A549 (cell line): ENCODE measurements at regions not wholly inside any gene's neighbourhood (a gene's known extent, or its start where the extent isn't known, plus 50 kb on each side); places are given as distances from the start of the nearest gene placed in this dataset.

Experiments
- ATAC-seq, 2 experiments: fragments of 200-7000 bp in 1 of 2; fragments of >200 bp in 1 of 2; cut with Nextera tagmentation in 1 of 2; cut with Tn5 transposase in 1 of 2; 3 replicates each; pipeline versions ENCODE4 v1.8.0 to v1.9.1; 2018 to 2020; ENCODE audit warnings: mild to moderate bottlenecking in 1 of 2, moderate library complexity in 1 of 2
- CTCF ChIA-PET: fragments of 300-600 bp; sonication (Branson Sonifier 250); formaldehyde crosslinking; extraction: SDS; loops from one replicate; lab custom pipeline; 2021; ENCODE audit warnings: antibody characterized with exemption, inconsistent platforms; lab: Yijun Ruan, JAX
- POLR2A ChIA-PET: fragments of 350-600 bp; formaldehyde crosslinking; extraction: SDS; loops from one replicate; lab custom pipeline; 2021; ENCODE audit warnings: antibody characterized with exemption, inconsistent platforms; lab: Yijun Ruan, JAX
- DNase-seq, 2 experiments: peaks; one replicate each; pipeline versions ENCODE4 v3.0.0 to v3.0.0-alpha.2; 2011 to 2016; ENCODE audit warnings: low read depth in 1 of 2, low spot score in 1 of 2
- FAIRE-seq: peaks from 2 replicates; lab custom pipeline; 2011; peaks lifted over from hg19 to GRCh38; lab: Jason Lieb, UNC
- H3K27ac ChIP-seq, 2 experiments: fragments of >200 bp; sonication (Bioruptor Twin); formaldehyde crosslinking; 3 replicates each; pipeline ENCODE4 v1.5.1; 2016 to 2017
- H3K4me1 ChIP-seq: fragments of >200 bp; sonication (Bioruptor Twin); formaldehyde crosslinking; 3 replicates; pipeline ENCODE4 v1.6.1; 2016
- H3K4me2 ChIP-seq: fragments of >200 bp; sonication (Bioruptor Twin); formaldehyde crosslinking; 3 replicates; pipeline ENCODE4 v1.6.1; 2016
- H3K4me3 ChIP-seq: fragments of >200 bp; sonication (Bioruptor Twin); formaldehyde crosslinking; 3 replicates; pipeline ENCODE4 v1.5.1; 2016
- H3K9me3 ChIP-seq: fragments of >200 bp; sonication (Bioruptor Twin); formaldehyde crosslinking; 3 replicates; pipeline ENCODE4 v1.6.1; 2016
- CHD4 ChIP-seq: fragments of 200-600 bp; sonication (generic); IDR thresholded peaks from 2 replicates; pipeline ENCODE4 v1.6.1; 2016; ENCODE audit warnings: antibody characterized with exemption, mild to moderate bottlenecking, borderline replicate concordance
- ESRRA ChIP-seq: fragments of 150-350 bp; IDR thresholded peaks from 2 replicates; pipeline ENCODE4 v1.6.1; 2014; ENCODE audit warnings: mild to moderate bottlenecking, low read length, borderline replicate concordance
- FOSB ChIP-seq: fragments of 250-450 bp; sonication (Bioruptor Pico); IDR thresholded peaks from 2 replicates; pipeline ENCODE4 v1.5.0; 2020; ENCODE audit warnings: mild to moderate bottlenecking, moderate library complexity
- HOXB13 ChIP-seq: fragments of 250-450 bp; sonication (Bioruptor Pico); IDR thresholded peaks from 2 replicates; pipeline ENCODE4 v1.5.0; 2020; ENCODE audit warnings: low read depth, mild to moderate bottlenecking, moderate library complexity
- KDM1A ChIP-seq: fragments of 200-600 bp; sonication (generic); IDR thresholded peaks from 2 replicates; pipeline ENCODE4 v1.6.1; 2016; ENCODE audit warnings: low read depth, mild to moderate bottlenecking
- MAFK ChIP-seq: fragments of 450-650 bp; IDR thresholded peaks from 2 replicates; pipeline ENCODE4 v1.6.1; 2014; ENCODE audit not compliant: partially characterized antibody
- MAZ ChIP-seq: fragments of 150-350 bp; IDR thresholded peaks from 2 replicates; pipeline ENCODE4 v1.6.1; 2014; ENCODE audit warnings: antibody characterized with exemption, low read depth, low read length, borderline replicate concordance
- NFE2L2 ChIP-seq: fragments of 150-350 bp; conservative IDR thresholded peaks from 2 replicates; pipeline ENCODE4 v1.6.1; 2014; ENCODE audit warnings: low read length
- PHF8 ChIP-seq: fragments of 200-600 bp; sonication (generic); IDR thresholded peaks from 2 replicates; pipeline ENCODE4 v1.6.1; 2016; ENCODE audit warnings: low read depth, mild to moderate bottlenecking, antibody characterized with exemption, moderate library complexity, borderline replicate concordance
- POLR2A ChIP-seq: IDR thresholded peaks from 2 replicates; pipeline ENCODE4 v1.6.1; 2012; ENCODE audit warnings: mild to moderate bottlenecking, low read length
- RAD21 ChIP-seq, 2 experiments: fragments of >200 bp in 1 of 2; sonication (Bioruptor Twin) in 1 of 2; formaldehyde crosslinking in 1 of 2; IDR thresholded peaks in 1 of 2; conservative IDR thresholded peaks in 1 of 2; 2 replicates in 1 of 2; 3 replicates in 1 of 2; pipeline ENCODE4 v1.6.1; 2012 to 2018; ENCODE audit warnings: inconsistent platforms in 1 of 2
- RARB ChIP-seq: fragments of 250-450 bp; sonication (Bioruptor Pico); IDR thresholded peaks from 2 replicates; pipeline ENCODE4 v1.8.0; 2021; ENCODE audit warnings: mild to moderate bottlenecking, moderate library complexity
- RCOR1 ChIP-seq: fragments of 150-350 bp; IDR thresholded peaks from 2 replicates; pipeline ENCODE4 v1.6.1; 2014; ENCODE audit warnings: antibody characterized with exemption, low read length, low read depth
- REST ChIP-seq: fragments of 200-600 bp; sonication (generic); IDR thresholded peaks from 2 replicates; pipeline ENCODE4 v1.6.1; 2016; ENCODE audit warnings: antibody characterized with exemption, mild to moderate bottlenecking, moderate library complexity
- RNF2 ChIP-seq: fragments of 200-600 bp; sonication (generic); IDR thresholded peaks from 2 replicates; pipeline ENCODE4 v1.6.1; 2016; ENCODE audit warnings: low read depth, mild to moderate bottlenecking, antibody characterized with exemption, moderate library complexity, borderline replicate concordance
- SMC3 ChIP-seq: fragments of >200 bp; sonication (Bioruptor Twin); formaldehyde crosslinking; IDR thresholded peaks from 3 replicates; pipeline ENCODE4 v1.6.1; 2018; ENCODE audit warnings: inconsistent platforms
- TFCP2L1 ChIP-seq: fragments of 250-450 bp; sonication (Bioruptor Pico); IDR thresholded peaks from 2 replicates; pipeline ENCODE4 v1.5.0; 2021; ENCODE audit warnings: mild to moderate bottlenecking
- ZC3H11A ChIP-seq: fragments of 450-650 bp; IDR thresholded peaks from 2 replicates; pipeline ENCODE4 v1.6.1; 2014; ENCODE audit warnings: antibody characterized with exemption, mild to moderate bottlenecking
- WGBS: methylation state at CpG from one replicate; pipeline ENCODE4 v1.1.6; 2017; ENCODE audit errors: missing lambda C conversion rate; 5-methylcytosine and 5-hydroxymethylcytosine counted together
- TF ChIP-seq, protein P1 (sequence below): fragments of >200 bp; sonication (Bioruptor Twin); formaldehyde crosslinking; IDR thresholded peaks from 3 replicates; pipeline ENCODE4 v1.5.1; 2016

GRCh38 chr6:146999766-147000165 is 204.5 kb upstream of the STXBP5 start:
- H3K4me2 ChIP-seq, result peak overlapping the region; percentile 58

GRCh38 chr6:147000545-147001488 is 203.4 kb upstream of the STXBP5 start:
- Histone ChIP-seq H3K27ac (peak overlapping the region; percentile 41 to 69), H3K4me2 (peak overlapping the region; percentile 58), H3K4me1 (peaks cover 26% of the 10 kb centered on the region), H3K9me3 (no peaks in the 10 kb centered on the region), H3K4me3 (no peak overlapping the region)
- ATAC-seq (peak in 1 of 2 experiments; percentile 55; a peak in 3 of 6 replicates), FAIRE-seq (no peak), DNase-seq (no peak)
- ChIA-PET CTCF (interaction anchor here (0.7 kb wide), 1 partner anchor 485 kb away, joined by 3 read pairs; no protein-coding TSS in a partner anchor), POLR2A (no interaction called here)
- no peak for TF ChIP-seq RARB (CRISPR knock-in tag)
- TF ChIP-seq, protein P1, sequence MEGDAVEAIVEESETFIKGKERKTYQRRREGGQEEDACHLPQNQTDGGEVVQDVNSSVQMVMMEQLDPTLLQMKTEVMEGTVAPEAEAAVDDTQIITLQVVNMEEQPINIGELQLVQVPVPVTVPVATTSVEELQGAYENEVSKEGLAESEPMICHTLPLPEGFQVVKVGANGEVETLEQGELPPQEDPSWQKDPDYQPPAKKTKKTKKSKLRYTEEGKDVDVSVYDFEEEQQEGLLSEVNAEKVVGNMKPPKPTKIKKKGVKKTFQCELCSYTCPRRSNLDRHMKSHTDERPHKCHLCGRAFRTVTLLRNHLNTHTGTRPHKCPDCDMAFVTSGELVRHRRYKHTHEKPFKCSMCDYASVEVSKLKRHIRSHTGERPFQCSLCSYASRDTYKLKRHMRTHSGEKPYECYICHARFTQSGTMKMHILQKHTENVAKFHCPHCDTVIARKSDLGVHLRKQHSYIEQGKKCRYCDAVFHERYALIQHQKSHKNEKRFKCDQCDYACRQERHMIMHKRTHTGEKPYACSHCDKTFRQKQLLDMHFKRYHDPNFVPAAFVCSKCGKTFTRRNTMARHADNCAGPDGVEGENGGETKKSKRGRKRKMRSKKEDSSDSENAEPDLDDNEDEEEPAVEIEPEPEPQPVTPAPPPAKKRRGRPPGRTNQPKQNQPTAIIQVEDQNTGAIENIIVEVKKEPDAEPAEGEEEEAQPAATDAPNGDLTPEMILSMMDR, result no peak
- no peak for TF ChIP-seq ZC3H11A
- TF ChIP-seq TFCP2L1 (CRISPR knock-in tag), result no peak
- TF ChIP-seq POLR2A, result no peak
- TF ChIP-seq PHF8, result no peak
- TF ChIP-seq MAFK, result no peak
- TF ChIP-seq HOXB13 (CRISPR knock-in tag), result no peak
- no peak for TF ChIP-seq KDM1A
- TF ChIP-seq RCOR1, result no peak
- no peak for TF ChIP-seq MAZ
- WGBS, result 37% methylated on average over 9 of the region's 9 CpGs

More at GRCh38 chr6:146999766-147000165, 204.5 kb upstream of the STXBP5 start:
- no peak overlapping the region for H3K4me3 ChIP-seq
- no peak for FAIRE-seq
- ChIA-PET CTCF (no interaction called here), POLR2A (no interaction called here)
- peak overlapping the region; percentile 41 to 69; a peak in 5 of 6 replicates for H3K27ac ChIP-seq
- ATAC-seq, result no peak; a peak in 1 of 6 replicates
- DNase-seq, result no peak
- TF ChIP-seq RNF2, result no peak
- no peak for TF ChIP-seq CHD4
- TF ChIP-seq HOXB13 (CRISPR knock-in tag), result no peak
- no peak for TF ChIP-seq ESRRA
- no peak for TF ChIP-seq RAD21 (conservative IDR thresholded peaks at IDR 0.05 in 1 of 2, IDR thresholded peaks at IDR 0.05 in 1 of 2)
- TF ChIP-seq NFE2L2, result no peak
- TF ChIP-seq FOSB, result no peak
- TF ChIP-seq REST, result no peak
- no peak for TF ChIP-seq SMC3
- no peak for TF ChIP-seq MAFK
- no peaks in the 10 kb centered on the region for H3K9me3 ChIP-seq
- H3K4me1 ChIP-seq, result peaks cover 26% of the 10 kb centered on the region
- WGBS, result 75% methylated on average over 2 of the region's 5 CpGs
